Osteoblast (primary cell): ENCODE measurements at regions not wholly inside any gene's neighbourhood (a gene's known extent, or its start where the extent isn't known, plus 50 kb on each side); places are given as distances from the start of the nearest gene placed in this dataset.

Experiments used
- DNase-seq: peaks from one replicate; pipeline ENCODE4 v3.0.0; 2011; ENCODE audit warnings: low spot score, mixed read lengths; ENCODE audit not compliant: insufficient read length; ENCODE audit errors: missing footprints
- H2AFZ ChIP-seq: 2 replicates; pipeline ENCODE4 v1.6.0; 2011; ENCODE audit warnings: mild to moderate bottlenecking, low read length
- H3K27ac ChIP-seq: 2 replicates; pipeline ENCODE4 v1.5.1; 2011; ENCODE audit warnings: mild to moderate bottlenecking, low read depth, low read length, moderate library complexity
- H3K27me3 ChIP-seq: 2 replicates; pipeline ENCODE4 v1.6.0; 2012; ENCODE audit warnings: mild to moderate bottlenecking, control low read depth, inconsistent platforms, low read length, moderate library complexity; ENCODE audit not compliant: insufficient read depth
- H3K36me3 ChIP-seq: 2 replicates; pipeline ENCODE4 v1.5.1; 2011; ENCODE audit warnings: mild to moderate bottlenecking, low read length, control low read depth, moderate library complexity; ENCODE audit not compliant: insufficient read depth
- H3K4me1 ChIP-seq: 2 replicates; pipeline ENCODE4 v1.5.1; 2011; ENCODE audit warnings: mild to moderate bottlenecking, low read length, control low read depth, moderate library complexity; ENCODE audit not compliant: insufficient read depth
- H3K4me2 ChIP-seq: 2 replicates; pipeline ENCODE4 v1.6.0; 2011; ENCODE audit warnings: mild to moderate bottlenecking, low read length; ENCODE audit not compliant: insufficient read depth
- H3K4me3 ChIP-seq: fragments of 200-600 bp; sonication (generic); 3 replicates; pipeline ENCODE4 v1.5.1; 2012; ENCODE audit warnings: mild to moderate bottlenecking, low read length, inconsistent platforms; ENCODE audit not compliant: insufficient read depth
- H3K79me2 ChIP-seq: 2 replicates; pipeline ENCODE4 v1.6.0; 2012; ENCODE audit warnings: mild to moderate bottlenecking, low read length, control low read depth, inconsistent platforms; ENCODE audit not compliant: insufficient read depth
- H3K9me3 ChIP-seq: 2 replicates; pipeline ENCODE4 v1.5.1; 2011; ENCODE audit warnings: low read depth, low read length, control low read depth
- H4K20me1 ChIP-seq: 2 replicates; pipeline ENCODE4 v1.6.0; 2012; ENCODE audit warnings: mild to moderate bottlenecking, low read length, control low read depth; ENCODE audit not compliant: insufficient read depth
- CTCF ChIP-seq: IDR thresholded peaks from 2 replicates; pipeline ENCODE4 v1.5.1; 2011; ENCODE audit warnings: mild to moderate bottlenecking, low read depth, low read length, moderate library complexity; ENCODE audit errors: extremely low read depth

GRCh38 chr22:48643066-48643731 is 1184.5 kb downstream of the BRD1 start:
- no peaks in the 10 kb centered on the region for H3K36me3 ChIP-seq
- H3K4me3 ChIP-seq, result no peak overlapping the region
- no peaks in the 10 kb centered on the region for H3K9me3 ChIP-seq
- H3K27ac ChIP-seq, result no peak overlapping the region
- H3K27me3 ChIP-seq, result no peaks in the 10 kb centered on the region
- no peak overlapping the region for H3K4me2 ChIP-seq
- H4K20me1 ChIP-seq, result no peaks in the 10 kb centered on the region
- H2AFZ ChIP-seq, result no peak overlapping the region
- no peaks in the 10 kb centered on the region for H3K4me1 ChIP-seq
- TF ChIP-seq CTCF, result no peak
- DNase-seq, result no peak
- no peaks in the 10 kb centered on the region for H3K79me2 ChIP-seq

- no peak for TF ChIP-seq CTCF
- Histone ChIP-seq H3K4me3 (no peak overlapping the region), H3K4me1 (no peaks in the 10 kb centered on the region), H3K4me2 (no peak overlapping the region), H3K9me3 (no peaks in the 10 kb centered on the region), H3K27me3 (no peaks in the 10 kb centered on the region), H3K79me2 (no peaks in the 10 kb centered on the region), H3K36me3 (no peaks in the 10 kb centered on the region), H4K20me1 (no peaks in the 10 kb centered on the region), H3K27ac (no peak overlapping the region), H2AFZ (no peak overlapping the region)
- DNase-seq, result no peak
These were observed 1185.1 kb downstream of the BRD1 start for GRCh38 chr22:48642550-48642949.

- no peak overlapping the region for H3K4me3 ChIP-seq
- H3K9me3 ChIP-seq, result no peaks in the 10 kb centered on the region
- DNase-seq, result no peak
- H3K4me2 ChIP-seq, result no peak overlapping the region
- TF ChIP-seq CTCF, result no peak
- H2AFZ ChIP-seq, result no peak overlapping the region
- no peak overlapping the region for H3K27ac ChIP-seq
- no peaks in the 10 kb centered on the region for H4K20me1 ChIP-seq
- H3K4me1 ChIP-seq, result no peaks in the 10 kb centered on the region
- no peaks in the 10 kb centered on the region for H3K27me3 ChIP-seq
- H3K36me3 ChIP-seq, result no peaks in the 10 kb centered on the region
- no peaks in the 10 kb centered on the region for H3K79me2 ChIP-seq
These were observed 1185.7 kb downstream of the BRD1 start for GRCh38 chr22:48641906-48642475.

- Histone ChIP-seq H3K9me3 (no peaks in the 10 kb centered on the region), H3K79me2 (no peaks in the 10 kb centered on the region), H3K36me3 (no peaks in the 10 kb centered on the region), H3K4me3 (no peak overlapping the region), H3K4me2 (no peak overlapping the region), H3K4me1 (no peaks in the 10 kb centered on the region), H4K20me1 (no peaks in the 10 kb centered on the region), H2AFZ (no peak overlapping the region), H3K27ac (no peak overlapping the region), H3K27me3 (no peaks in the 10 kb centered on the region)
- no peak for TF ChIP-seq CTCF
- no peak for DNase-seq
These were observed 1186.5 kb downstream of the BRD1 start for GRCh38 chr22:48640890-48641841.
